Endothelial cell (in vitro differentiated cells): ENCODE measurements at regions not wholly inside any gene's neighbourhood (a gene's known extent, or its start where the extent isn't known, plus 50 kb on each side); places are given as distances from the start of the nearest gene placed in this dataset.

Experiments used
- DNase-seq: peaks from one replicate; pipeline ENCODE4 v3.0.0; 2021; ENCODE audit warnings: low spot score
- H3K27ac Mint-ChIP-seq: one replicate; pipeline ENCODE4 v1.8.0; 2021; ENCODE audit warnings: mixed read lengths, inconsistent platforms; ENCODE audit not compliant: unreplicated experiment
- H3K27me3 Mint-ChIP-seq: one replicate; pipeline ENCODE4 v1.8.0; 2021; ENCODE audit warnings: mild to moderate bottlenecking, moderate library complexity, mixed read lengths, inconsistent platforms; ENCODE audit not compliant: unreplicated experiment
- H3K36me3 Mint-ChIP-seq: one replicate; pipeline ENCODE4 v1.8.0; 2021; ENCODE audit warnings: mild to moderate bottlenecking, low read depth, mixed read lengths, inconsistent platforms; ENCODE audit not compliant: unreplicated experiment
- H3K4me1 Mint-ChIP-seq: one replicate; pipeline ENCODE4 v1.8.0; 2021; ENCODE audit warnings: mild to moderate bottlenecking, mixed read lengths, inconsistent platforms; ENCODE audit not compliant: unreplicated experiment
- H3K4me3 Mint-ChIP-seq: one replicate; pipeline ENCODE4 v1.8.0; 2021; ENCODE audit warnings: mild to moderate bottlenecking, mixed read lengths, inconsistent platforms; ENCODE audit not compliant: unreplicated experiment
- H3K9me3 Mint-ChIP-seq: one replicate; pipeline ENCODE4 v1.8.0; 2021; ENCODE audit warnings: mixed read lengths, inconsistent platforms; ENCODE audit not compliant: unreplicated experiment
- TF ChIP-seq, protein P1 (sequence below): fragments of 200-600 bp; sonication (generic); IDR thresholded peaks from one replicate; pipeline ENCODE4 v1.5.0; 2021; ENCODE audit warnings: antibody characterized with exemption; ENCODE audit not compliant: unreplicated experiment

DNA sequence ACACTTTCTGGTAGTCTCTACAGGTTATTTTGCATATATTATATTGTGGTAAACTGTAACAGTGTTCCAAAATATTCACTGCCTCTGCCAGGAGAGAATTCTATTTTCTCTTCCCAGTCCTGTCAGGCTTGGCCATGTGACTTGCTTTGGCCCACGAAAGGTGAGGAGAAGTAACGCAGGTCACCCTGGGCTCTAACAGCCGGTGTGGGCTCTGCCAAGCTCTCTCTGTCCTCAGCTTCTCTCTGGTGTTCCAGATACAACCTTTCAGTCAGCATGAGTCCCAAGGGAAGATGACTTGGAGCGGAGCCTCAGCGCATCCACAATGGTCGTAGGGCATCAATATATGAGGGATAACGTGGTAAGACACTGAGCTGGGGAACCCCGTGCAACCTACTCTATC, 113.0 kb upstream of the RREB1 start:
- no peak for DNase-seq
- H3K27me3 Mint-ChIP-seq = no peaks in the 10 kb centered on the region
- no peak overlapping the region for H3K4me3 Mint-ChIP-seq
- TF ChIP-seq, protein P1, sequence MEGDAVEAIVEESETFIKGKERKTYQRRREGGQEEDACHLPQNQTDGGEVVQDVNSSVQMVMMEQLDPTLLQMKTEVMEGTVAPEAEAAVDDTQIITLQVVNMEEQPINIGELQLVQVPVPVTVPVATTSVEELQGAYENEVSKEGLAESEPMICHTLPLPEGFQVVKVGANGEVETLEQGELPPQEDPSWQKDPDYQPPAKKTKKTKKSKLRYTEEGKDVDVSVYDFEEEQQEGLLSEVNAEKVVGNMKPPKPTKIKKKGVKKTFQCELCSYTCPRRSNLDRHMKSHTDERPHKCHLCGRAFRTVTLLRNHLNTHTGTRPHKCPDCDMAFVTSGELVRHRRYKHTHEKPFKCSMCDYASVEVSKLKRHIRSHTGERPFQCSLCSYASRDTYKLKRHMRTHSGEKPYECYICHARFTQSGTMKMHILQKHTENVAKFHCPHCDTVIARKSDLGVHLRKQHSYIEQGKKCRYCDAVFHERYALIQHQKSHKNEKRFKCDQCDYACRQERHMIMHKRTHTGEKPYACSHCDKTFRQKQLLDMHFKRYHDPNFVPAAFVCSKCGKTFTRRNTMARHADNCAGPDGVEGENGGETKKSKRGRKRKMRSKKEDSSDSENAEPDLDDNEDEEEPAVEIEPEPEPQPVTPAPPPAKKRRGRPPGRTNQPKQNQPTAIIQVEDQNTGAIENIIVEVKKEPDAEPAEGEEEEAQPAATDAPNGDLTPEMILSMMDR = no peak
- peaks cover 7% of the 10 kb centered on the region for H3K4me1 Mint-ChIP-seq
- no peak overlapping the region for H3K27ac Mint-ChIP-seq
- H3K9me3 Mint-ChIP-seq = no peaks in the 10 kb centered on the region
- no peaks in the 10 kb centered on the region for H3K36me3 Mint-ChIP-seq

GRCh38 chr6:6995328-6995727, 112.4 kb upstream of the RREB1 start:
- no peak for DNase-seq
- TF ChIP-seq, protein P1 = no peak
- Mint-ChIP-seq H3K9me3 (no peaks in the 10 kb centered on the region), H3K27ac (no peak overlapping the region), H3K4me3 (no peak overlapping the region), H3K27me3 (no peaks in the 10 kb centered on the region), H3K36me3 (no peaks in the 10 kb centered on the region), H3K4me1 (peaks cover 7% of the 10 kb centered on the region)

- Mint-ChIP-seq H3K4me1 (peaks cover 7% of the 10 kb centered on the region), H3K27me3 (no peaks in the 10 kb centered on the region), H3K36me3 (no peaks in the 10 kb centered on the region), H3K9me3 (no peaks in the 10 kb centered on the region), H3K27ac (no peak overlapping the region), H3K4me3 (no peak overlapping the region)
- TF ChIP-seq, protein P1 = no peak
- DNase-seq = no peak
Observed at GRCh38 chr6:6996124-6996523, 111.6 kb upstream of the RREB1 start.

DNA sequence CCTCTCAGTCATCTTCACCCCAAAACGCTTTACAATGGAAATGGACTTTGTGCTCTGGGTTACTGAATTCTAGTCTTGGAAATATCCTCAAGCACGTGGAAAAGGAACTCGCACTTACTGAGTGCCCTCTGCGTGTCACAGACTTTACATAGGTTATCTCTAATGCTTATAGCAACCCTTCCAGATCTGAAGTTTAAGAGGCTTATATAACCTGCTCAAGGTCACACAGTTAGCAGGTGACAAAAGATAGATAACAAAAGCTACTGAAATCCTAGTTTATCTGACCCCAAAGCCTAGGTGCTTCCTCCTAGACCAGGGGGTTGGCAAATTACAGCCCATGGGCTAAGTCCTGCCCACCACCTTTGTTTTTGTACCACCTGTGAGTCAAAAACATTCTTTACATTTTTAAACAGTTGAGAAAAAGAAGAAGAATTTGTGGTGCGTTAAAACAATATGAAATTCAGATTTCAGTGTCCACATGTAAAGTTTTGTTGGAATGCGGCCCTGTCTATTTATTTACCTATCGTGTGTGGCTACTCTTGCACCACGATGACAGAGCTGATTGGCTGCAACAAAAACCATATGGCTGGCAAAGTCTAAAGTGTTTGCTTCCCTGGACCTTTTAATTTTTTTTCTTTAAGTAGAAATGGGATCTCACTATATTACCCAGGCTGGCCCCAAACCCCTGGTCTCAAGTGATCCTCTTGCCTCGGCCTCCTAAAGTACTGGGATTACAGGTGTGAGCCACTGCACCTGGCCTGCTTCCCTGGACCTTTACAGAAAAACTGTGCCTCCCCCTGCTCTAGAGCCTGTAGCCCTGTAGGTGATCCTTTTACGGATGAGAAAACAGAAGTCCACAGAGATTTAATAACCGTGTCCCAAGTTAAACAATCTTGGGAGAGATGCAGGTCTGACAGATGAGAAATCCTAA, 110.2 kb upstream of the RREB1 start:
- no peaks in the 10 kb centered on the region for H3K36me3 Mint-ChIP-seq
- peaks cover 7% of the 10 kb centered on the region for H3K4me1 Mint-ChIP-seq
- TF ChIP-seq, protein P1 = no peak
- DNase-seq = no peak
- H3K4me3 Mint-ChIP-seq = no peak overlapping the region
- no peaks in the 10 kb centered on the region for H3K9me3 Mint-ChIP-seq
- peak overlapping the region; percentile 65 for H3K27ac Mint-ChIP-seq
- no peaks in the 10 kb centered on the region for H3K27me3 Mint-ChIP-seq

DNA sequence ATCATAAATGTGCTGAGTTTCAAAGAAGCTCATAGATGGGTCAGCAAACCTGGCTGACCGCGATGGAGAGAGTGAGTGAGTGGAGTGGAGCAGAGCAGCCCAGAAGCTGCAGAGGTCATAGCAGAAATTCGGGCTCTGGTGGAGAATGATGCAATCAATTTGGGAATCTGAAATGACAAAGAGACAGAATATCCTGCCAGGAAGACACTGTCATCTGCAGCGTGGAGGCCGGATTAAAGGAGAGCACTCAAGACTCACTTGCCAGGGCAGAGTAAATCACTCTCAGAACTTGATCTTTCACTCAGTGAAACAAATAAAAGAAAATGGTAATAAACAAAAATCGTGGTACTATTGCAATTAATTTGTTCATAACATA, 109.6 kb upstream of the RREB1 start:
- Mint-ChIP-seq H3K4me1 (peaks cover 7% of the 10 kb centered on the region), H3K27ac (peak overlapping the region; percentile 65), H3K4me3 (no peak overlapping the region), H3K36me3 (no peaks in the 10 kb centered on the region), H3K9me3 (no peaks in the 10 kb centered on the region), H3K27me3 (no peaks in the 10 kb centered on the region)
- no peak for DNase-seq
- TF ChIP-seq, protein P1 = no peak
